ENCODE measurements at regions not wholly inside any gene's neighbourhood (a gene's known extent, or its start where the extent isn't known, plus 50 kb on each side); places are given as distances from the start of the nearest gene placed in this dataset.
"Not testable (repeated sequence)": the region's sequence is repeated elsewhere in the genome, so short reads cannot be mapped to it uniquely, and the experiment has no call there.

GRCh38 chr2:66169076-66169475, 265.8 kb upstream of the MEIS1 start:
- intact Hi-C loops (cut with micrococcal nuclease), result no loop called here
- Histone ChIP-seq H3K9me3 (replicated peaks) (no peaks in the 10 kb centered on the region), H3K4me3 (no peak overlapping the region), H3K36me3 (no peaks in the 10 kb centered on the region), H3K27ac (replicated peaks) (no peak overlapping the region), H3K4me1 (no peaks in the 10 kb centered on the region), H3K27me3 (ENCODE audit: low read depth) (no peaks in the 10 kb centered on the region)
- DNase-seq, result no peak
- no peak for TF ChIP-seq CTCF (IDR thresholded peaks at IDR 0.05; ENCODE audit: borderline replicate concordance)

- H3K36me3 ChIP-seq, result no peaks in the 10 kb centered on the region
- intact Hi-C loops (cut with micrococcal nuclease), result no loop called here
- H3K27ac ChIP-seq (replicated peaks), result no peak overlapping the region
- no peak for TF ChIP-seq CTCF (IDR thresholded peaks at IDR 0.05; ENCODE audit: borderline replicate concordance)
- no peaks in the 10 kb centered on the region for H3K4me1 ChIP-seq
- no peak overlapping the region for H3K4me3 ChIP-seq
- no peak for DNase-seq
- no peaks in the 10 kb centered on the region for H3K27me3 ChIP-seq (ENCODE audit: low read depth)
- no peaks in the 10 kb centered on the region for H3K9me3 ChIP-seq (replicated peaks)
Measured at GRCh38 chr2:66164470-66164869, 270.5 kb upstream of the MEIS1 start.

GRCh38 chr2:66156171-66156570, 278.8 kb upstream of the MEIS1 start:
- Histone ChIP-seq H3K36me3 (no peaks in the 10 kb centered on the region), H3K9me3 (replicated peaks) (peaks cover 44% of the 10 kb centered on the region), H3K4me3 (no peak overlapping the region), H3K4me1 (no peaks in the 10 kb centered on the region), H3K27ac (replicated peaks) (no peak overlapping the region), H3K27me3 (ENCODE audit: low read depth) (no peaks in the 10 kb centered on the region)
- no peak for DNase-seq
- intact Hi-C loops (cut with micrococcal nuclease), result no loop called here
- TF ChIP-seq CTCF (IDR thresholded peaks at IDR 0.05; ENCODE audit: borderline replicate concordance), result no peak

- Histone ChIP-seq H3K9me3 (replicated peaks) (peaks cover 60% of the 10 kb centered on the region), H3K36me3 (no peaks in the 10 kb centered on the region), H3K27ac (replicated peaks) (no peak overlapping the region), H3K4me3 (no peak overlapping the region), H3K27me3 (ENCODE audit: low read depth) (no peaks in the 10 kb centered on the region), H3K4me1 (no peaks in the 10 kb centered on the region)
- no peak for TF ChIP-seq CTCF (IDR thresholded peaks at IDR 0.05; ENCODE audit: borderline replicate concordance)
- DNase-seq, result no peak
- intact Hi-C loops (cut with micrococcal nuclease), result no loop called here
Measured at GRCh38 chr2:66153941-66154340, 281.0 kb upstream of the MEIS1 start.

- intact Hi-C loops (cut with micrococcal nuclease), result no loop called here
- H3K4me3 ChIP-seq, result no peak overlapping the region
- no peaks in the 10 kb centered on the region for H3K4me1 ChIP-seq
- no peaks in the 10 kb centered on the region for H3K36me3 ChIP-seq
- no peak for DNase-seq
- H3K9me3 ChIP-seq (replicated peaks), result peaks cover 12% of the 10 kb centered on the region
- no peak for TF ChIP-seq CTCF (IDR thresholded peaks at IDR 0.05; ENCODE audit: borderline replicate concordance)
- peaks cover 10% of the 10 kb centered on the region for H3K27me3 ChIP-seq (ENCODE audit: low read depth)
- H3K27ac ChIP-seq (replicated peaks), result no peak overlapping the region
Measured at GRCh38 chr2:66145490-66145889, 289.4 kb upstream of the MEIS1 start.

GRCh38 chr2:66144324-66144723, 290.6 kb upstream of the MEIS1 start:
- H3K36me3 ChIP-seq; H3K4me3 ChIP-seq; DNase-seq; H3K9me3 ChIP-seq (replicated peaks); H3K27ac ChIP-seq (replicated peaks); H3K4me1 ChIP-seq; intact Hi-C loops (cut with micrococcal nuclease): not testable (repeated sequence)
- peaks cover 10% of the 10 kb centered on the region for H3K27me3 ChIP-seq (ENCODE audit: low read depth)
